Choroid plexus epithelial cell (primary cell): ENCODE measurements at regions not wholly inside any gene's neighbourhood (a gene's known extent, or its start where the extent isn't known, plus 50 kb on each side); places are given as distances from the start of the nearest gene placed in this dataset.

Source experiments
- DNase-seq: peaks from one replicate; pipeline ENCODE4 v3.0.0-alpha.2; 2010; ENCODE audit warnings: low read depth
- H3K4me3 ChIP-seq: 2 replicates; pipeline ENCODE4 v1.5.1; 2011; ENCODE audit warnings: low read depth, mild to moderate bottlenecking, control low read depth, low read length, moderate library complexity
- TF ChIP-seq, protein P1 (sequence below): conservative IDR thresholded peaks from 2 replicates; pipeline ENCODE4 v1.5.1; 2011; ENCODE audit warnings: low read depth, mild to moderate bottlenecking, control low read depth, inconsistent platforms, low read length, moderate library complexity

GRCh38 chrX:114162068-114162735 lies 421.7 kb upstream of the HTR2C start:
- H3K4me3 ChIP-seq: no peak overlapping the region
- TF ChIP-seq, protein P1, sequence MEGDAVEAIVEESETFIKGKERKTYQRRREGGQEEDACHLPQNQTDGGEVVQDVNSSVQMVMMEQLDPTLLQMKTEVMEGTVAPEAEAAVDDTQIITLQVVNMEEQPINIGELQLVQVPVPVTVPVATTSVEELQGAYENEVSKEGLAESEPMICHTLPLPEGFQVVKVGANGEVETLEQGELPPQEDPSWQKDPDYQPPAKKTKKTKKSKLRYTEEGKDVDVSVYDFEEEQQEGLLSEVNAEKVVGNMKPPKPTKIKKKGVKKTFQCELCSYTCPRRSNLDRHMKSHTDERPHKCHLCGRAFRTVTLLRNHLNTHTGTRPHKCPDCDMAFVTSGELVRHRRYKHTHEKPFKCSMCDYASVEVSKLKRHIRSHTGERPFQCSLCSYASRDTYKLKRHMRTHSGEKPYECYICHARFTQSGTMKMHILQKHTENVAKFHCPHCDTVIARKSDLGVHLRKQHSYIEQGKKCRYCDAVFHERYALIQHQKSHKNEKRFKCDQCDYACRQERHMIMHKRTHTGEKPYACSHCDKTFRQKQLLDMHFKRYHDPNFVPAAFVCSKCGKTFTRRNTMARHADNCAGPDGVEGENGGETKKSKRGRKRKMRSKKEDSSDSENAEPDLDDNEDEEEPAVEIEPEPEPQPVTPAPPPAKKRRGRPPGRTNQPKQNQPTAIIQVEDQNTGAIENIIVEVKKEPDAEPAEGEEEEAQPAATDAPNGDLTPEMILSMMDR: no peak
- no peak for DNase-seq

DNA sequence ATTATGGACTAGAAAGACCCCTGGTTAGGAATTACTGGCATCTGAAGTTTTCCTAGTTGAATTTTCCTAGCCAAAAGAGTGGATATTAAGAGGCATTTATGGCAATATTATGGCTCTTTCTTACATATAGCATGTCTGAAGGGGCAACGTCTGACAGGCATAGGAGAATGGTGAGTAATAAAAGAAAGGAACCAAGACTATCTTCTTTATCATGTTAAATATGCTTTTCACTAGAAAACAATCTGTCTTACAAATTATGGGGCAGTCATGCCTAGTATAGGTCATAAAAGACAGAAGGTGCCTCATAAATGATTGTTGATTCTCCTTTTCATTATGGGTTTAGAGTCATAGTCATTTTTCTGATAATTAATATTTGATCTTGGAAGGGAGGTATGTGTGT lies 431.1 kb upstream of the HTR2C start:
- no peak overlapping the region for H3K4me3 ChIP-seq
- TF ChIP-seq, protein P1: no peak
- no peak for DNase-seq

- TF ChIP-seq, protein P1: no peak
- H3K4me3 ChIP-seq: no peak overlapping the region
- peak; percentile 35 for DNase-seq
These were observed 431.8 kb upstream of the HTR2C start for GRCh38 chrX:114152130-114152529.

DNA sequence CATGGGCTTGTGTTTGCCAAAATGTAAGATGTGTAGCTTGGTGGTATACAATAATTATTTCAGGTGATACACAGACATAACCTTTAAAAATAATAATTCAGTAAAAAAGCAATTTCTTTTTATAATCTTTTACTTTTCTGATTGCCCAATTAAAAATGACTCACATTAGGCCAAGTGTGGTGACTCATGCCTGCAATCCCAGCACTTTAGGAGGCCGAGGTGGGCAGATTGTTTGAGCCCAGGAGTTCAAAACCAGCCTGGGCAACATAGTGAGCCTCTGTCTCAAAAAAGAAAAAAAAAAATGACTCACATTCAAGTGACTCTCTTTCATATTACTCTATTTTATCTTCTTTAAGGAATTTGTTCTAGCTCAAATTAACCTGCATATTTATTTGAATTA lies 449.4 kb upstream of the HTR2C start:
- H3K4me3 ChIP-seq: no peak overlapping the region
- DNase-seq: no peak
- TF ChIP-seq, protein P1: no peak

- H3K4me3 ChIP-seq: no peak overlapping the region
- TF ChIP-seq, protein P1: no peak
These were observed 456.4 kb upstream of the HTR2C start for GRCh38 chrX:114127411-114128025.

DNA sequence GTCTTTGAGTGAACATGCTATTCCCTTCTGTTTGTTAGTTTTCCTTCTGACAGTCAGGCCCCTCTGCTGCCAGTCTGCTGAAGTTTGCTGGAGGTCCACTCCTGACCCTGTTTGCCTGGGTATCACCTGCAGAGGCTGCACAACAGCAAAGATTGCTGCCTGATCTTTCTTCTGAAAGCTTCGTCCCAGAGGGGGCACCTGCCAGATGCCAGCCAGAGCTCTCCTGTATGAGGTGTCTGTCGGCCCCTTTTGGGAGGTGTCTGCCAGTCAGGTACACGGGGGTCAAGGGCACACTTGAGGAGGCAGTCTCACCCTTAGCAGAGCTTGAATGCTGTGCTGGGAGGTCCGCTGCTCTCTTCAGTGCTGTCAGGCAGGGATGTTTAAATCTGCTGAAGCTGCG lies 456.9 kb upstream of the HTR2C start:
- TF ChIP-seq, protein P1: no peak
- DNase-seq: no peak
- H3K4me3 ChIP-seq: no peak overlapping the region

More at GRCh38 chrX:114127411-114128025, 456.4 kb upstream of the HTR2C start:
- DNase-seq: no peak

DNA sequence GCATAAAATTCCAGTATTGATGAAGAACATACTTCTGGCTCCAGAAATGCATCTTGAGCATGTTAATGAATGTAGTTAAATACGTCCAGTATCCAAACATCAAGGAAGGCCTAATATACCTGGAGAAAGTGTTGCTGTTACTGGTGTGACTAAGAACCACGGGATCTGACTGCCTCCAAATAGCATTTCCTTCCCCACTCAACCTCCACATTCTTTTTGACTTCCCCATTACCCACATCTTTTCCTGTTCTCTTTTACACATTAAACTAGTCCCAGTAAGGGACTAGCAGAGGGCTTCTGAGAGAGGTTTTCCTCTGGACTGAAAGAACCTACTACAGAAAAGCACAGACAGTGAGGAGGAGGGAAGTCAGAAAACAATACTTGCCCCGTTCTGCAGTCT lies 482.8 kb upstream of the HTR2C start:
- H3K4me3 ChIP-seq: no peak overlapping the region
- TF ChIP-seq, protein P1: no peak
- no peak for DNase-seq
